AG09309 (cell line): ENCODE measurements at regions not wholly inside any gene's neighbourhood (a gene's known extent, or its start where the extent isn't known, plus 50 kb on each side); places are given as distances from the start of the nearest gene placed in this dataset.

ENCODE experiments used
- DNase-seq: peaks from one replicate; pipeline ENCODE4 v3.0.0-alpha.2; 2010; ENCODE audit warnings: low read depth
- H3K4me3 ChIP-seq: 2 replicates; pipeline ENCODE4 v1.5.1; 2011; ENCODE audit warnings: mild to moderate bottlenecking, low read depth, low read length, moderate library complexity; ENCODE audit not compliant: control insufficient read depth
- CTCF ChIP-seq: IDR thresholded peaks from 2 replicates; pipeline ENCODE4 v1.5.1; 2011; ENCODE audit warnings: mild to moderate bottlenecking, low read depth, low read length, inconsistent platforms; ENCODE audit not compliant: insufficient read depth, control insufficient read depth; ENCODE audit errors: missing control alignments

GRCh38 chr18:38923540-38923939, 1357.9 kb upstream of the CELF4 start:
- DNase-seq = no peak
- no peak overlapping the region for H3K4me3 ChIP-seq
- TF ChIP-seq CTCF = no peak

DNA sequence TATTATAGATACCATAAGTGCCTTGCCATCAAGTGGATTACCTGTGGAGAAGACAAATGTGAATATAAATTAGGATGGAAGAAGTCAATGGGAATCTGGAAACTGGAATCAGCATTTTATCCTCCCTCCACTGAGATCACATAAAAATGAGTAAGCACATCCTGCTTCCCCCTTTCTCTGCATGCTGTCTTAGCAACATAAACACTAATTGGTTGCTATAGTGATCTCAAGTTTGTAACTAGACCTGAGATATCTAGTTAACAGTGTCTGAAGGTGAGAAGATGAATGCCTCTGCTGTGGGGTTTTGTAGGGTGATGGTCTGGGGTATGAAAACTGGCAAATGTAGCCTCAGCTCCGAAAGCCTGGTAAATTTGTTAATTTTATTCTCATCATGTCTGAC, 1357.5 kb upstream of the CELF4 start:
- TF ChIP-seq CTCF = no peak
- no peak for DNase-seq
- H3K4me3 ChIP-seq = no peak overlapping the region

- H3K4me3 ChIP-seq = no peak overlapping the region
- DNase-seq = no peak
- no peak for TF ChIP-seq CTCF
Measured at GRCh38 chr18:38909972-38910371, 1344.4 kb upstream of the CELF4 start.

- no peak for DNase-seq
- no peak for TF ChIP-seq CTCF
Measured at GRCh38 chr18:38902796-38903195, 1337.2 kb upstream of the CELF4 start.

GRCh38 chr18:38900445-38900844, 1334.8 kb upstream of the CELF4 start:
- TF ChIP-seq CTCF = no peak
- DNase-seq = no peak
- H3K4me3 ChIP-seq = no peak overlapping the region

More at GRCh38 chr18:38902796-38903195, 1337.2 kb upstream of the CELF4 start:
- no peak overlapping the region for H3K4me3 ChIP-seq

- no peak for TF ChIP-seq CTCF
- no peak overlapping the region for H3K4me3 ChIP-seq
Measured at GRCh38 chr18:38900031-38900430, 1334.4 kb upstream of the CELF4 start.

GRCh38 chr18:38899252-38899651, 1333.7 kb upstream of the CELF4 start:
- no peak for TF ChIP-seq CTCF
- no peak overlapping the region for H3K4me3 ChIP-seq
- no peak for DNase-seq

More at GRCh38 chr18:38900031-38900430, 1334.4 kb upstream of the CELF4 start:
- DNase-seq = no peak
